Breast epithelium (tissue), 4 donors: ENCODE measurements at regions not wholly inside any gene's neighbourhood (a gene's known extent, or its start where the extent isn't known, plus 50 kb on each side); places are given as distances from the start of the nearest gene placed in this dataset.

ENCODE experiments used
- DNase-seq, 2 donors: peaks; one replicate each; pipeline ENCODE4 v3.0.0-alpha.2; 2019; ENCODE audit warnings: low spot score in 2 of 2
- H3K27ac ChIP-seq, 2 donors: fragments of 200-600 bp; sonication (generic) in 1 of 2; one replicate each; pipeline ENCODE4 v1.5.1; 2016 to 2019; ENCODE audit warnings: mild to moderate bottlenecking in 1 of 2
- H3K27me3 ChIP-seq, 2 donors: fragments of 200-600 bp; sonication (generic) in 1 of 2; one replicate each; pipeline versions ENCODE4 v1.5.1 to v1.6.0; 2017 to 2019; ENCODE audit warnings: control low read depth in 1 of 2, mild to moderate bottlenecking in 1 of 2
- H3K36me3 ChIP-seq: fragments of 200-600 bp; one replicate; pipeline ENCODE4 v1.5.1; 2019
- H3K4me1 ChIP-seq, 2 donors: fragments of 200-600 bp; sonication (generic); one replicate each; pipeline ENCODE4 v1.5.1; 2016 to 2019; ENCODE audit warnings: control low read depth in 1 of 2
- H3K4me3 ChIP-seq, 3 donors: fragments of 200-600 bp; sonication (generic); 1 replicate in 2 of 3; 2 replicates in 1 of 3; pipeline ENCODE4 v1.5.1; 2016 to 2019; ENCODE audit warnings: mild to moderate bottlenecking in 3 of 3, moderate library complexity in 2 of 3
- H3K9me3 ChIP-seq, 2 donors: fragments of 200-600 bp; sonication (generic) in 1 of 2; one replicate each; pipeline ENCODE4 v1.5.1; 2016 to 2019; ENCODE audit warnings: control low read depth in 1 of 2
- CTCF ChIP-seq, 3 donors: fragments of 450-650 bp; IDR thresholded peaks; one replicate each; pipeline ENCODE4 v1.5.1; 2016 to 2017; ENCODE audit warnings: antibody characterized with exemption in 3 of 3, mild to moderate bottlenecking in 3 of 3, moderate library complexity in 3 of 3
- POLR2A ChIP-seq: fragments of 450-650 bp; IDR thresholded peaks from one replicate; pipeline ENCODE4 v1.6.1; 2016; ENCODE audit warnings: antibody characterized with exemption, mild to moderate bottlenecking, moderate library complexity
- POLR2AphosphoS5 ChIP-seq, 3 donors: sonication (generic); formaldehyde crosslinking; IDR thresholded peaks; one replicate each; pipeline ENCODE4 v1.6.1; 2017; ENCODE audit warnings: antibody characterized with exemption in 3 of 3
- intact Hi-C: fragments of 100-400 bp; cut with DNase I; formaldehyde crosslinking; loops from one replicate; pipeline ENCODE4 v1.15.1; 2023; ENCODE audit warnings: low total_unique reads

GRCh38 chr1:93811326-93812065 lies 67.5 kb downstream of the DNTTIP2 start:
- Histone ChIP-seq H3K27me3 (no peaks in the 10 kb centered on the region), H3K27ac (no peak overlapping the region)
- intact Hi-C loops, result loop anchor here (2.0 to 10.0 kb wide), 2 partner anchors 69 to 187 kb away; no protein-coding TSS in a partner anchor

GRCh38 chr1:93810316-93810715 lies 68.7 kb downstream of the DNTTIP2 start:
- DNase-seq, result no peak
- Histone ChIP-seq H3K4me1 (no peaks in the 10 kb centered on the region), H3K27me3 (no peaks in the 10 kb centered on the region), H3K4me3 (no peak overlapping the region), H3K27ac (no peak overlapping the region), H3K9me3 (no peaks in the 10 kb centered on the region), H3K36me3 (no peaks in the 10 kb centered on the region)
- TF ChIP-seq POLR2AphosphoS5 (IDR thresholded peaks at IDR 0.05) (no peak), POLR2A (no peak), CTCF (IDR thresholded peaks at IDR 0.05) (no peak)
- intact Hi-C loops, result loop anchor here (10.0 kb wide), 1 partner anchor 186 kb away; no protein-coding TSS in a partner anchor

More at GRCh38 chr1:93811326-93812065, 67.5 kb downstream of the DNTTIP2 start:
- Histone ChIP-seq H3K4me1 (no peaks in the 10 kb centered on the region), H3K9me3 (no peaks in the 10 kb centered on the region), H3K4me3 (no peak overlapping the region), H3K36me3 (no peaks in the 10 kb centered on the region)
- DNase-seq, result no peak
- no peak for TF ChIP-seq POLR2AphosphoS5 (IDR thresholded peaks at IDR 0.05)
- TF ChIP-seq POLR2A, result no peak
- no peak for TF ChIP-seq CTCF (IDR thresholded peaks at IDR 0.05)

- TF ChIP-seq POLR2AphosphoS5 (IDR thresholded peaks at IDR 0.05) (no peak), CTCF (IDR thresholded peaks at IDR 0.05) (no peak), POLR2A (no peak)
- Histone ChIP-seq H3K4me1 (peaks cover 0 to 6% of the 10 kb centered on the region in 2 donors), H3K36me3 (no peaks in the 10 kb centered on the region), H3K9me3 (no peaks in the 10 kb centered on the region), H3K4me3 (no peak overlapping the region), H3K27me3 (no peaks in the 10 kb centered on the region), H3K27ac (no peak overlapping the region)
- DNase-seq, result no peak
- intact Hi-C loops, result loop anchor here (5.0 kb wide), 1 partner anchor 132 kb away; no protein-coding TSS in a partner anchor
Observed at GRCh38 chr1:93808871-93809270, 70.1 kb downstream of the DNTTIP2 start.

GRCh38 chr1:93807311-93807930 lies 71.6 kb downstream of the DNTTIP2 start:
- Histone ChIP-seq H3K27me3 (no peaks in the 10 kb centered on the region), H3K27ac (no peak overlapping the region), H3K9me3 (no peaks in the 10 kb centered on the region), H3K4me1 (peaks cover 0 to 6% of the 10 kb centered on the region in 2 donors), H3K36me3 (no peaks in the 10 kb centered on the region), H3K4me3 (no peak overlapping the region)
- TF ChIP-seq POLR2A (no peak), CTCF (IDR thresholded peaks at IDR 0.05) (no peak), POLR2AphosphoS5 (IDR thresholded peaks at IDR 0.05) (no peak)
- no peak for DNase-seq
- intact Hi-C loops, result loop anchor here (5.0 kb wide), 1 partner anchor 130 kb away; no protein-coding TSS in a partner anchor

- H3K27ac ChIP-seq, result no peak overlapping the region
- H3K4me3 ChIP-seq, result no peak overlapping the region
- no peaks in the 10 kb centered on the region for H3K36me3 ChIP-seq
- H3K4me1 ChIP-seq, result peaks cover 0 to 6% of the 10 kb centered on the region in 2 donors
- TF ChIP-seq POLR2A, result no peak
- no peak for TF ChIP-seq POLR2AphosphoS5 (IDR thresholded peaks at IDR 0.05)
- TF ChIP-seq CTCF (IDR thresholded peaks at IDR 0.05), result no peak
- H3K27me3 ChIP-seq, result no peaks in the 10 kb centered on the region
- intact Hi-C loops, result loop anchor here (5.0 kb wide), 1 partner anchor 128 kb away; no protein-coding TSS in a partner anchor
- H3K9me3 ChIP-seq, result no peaks in the 10 kb centered on the region
- no peak for DNase-seq
Observed at GRCh38 chr1:93805027-93805610, 73.9 kb downstream of the DNTTIP2 start.
